Neural cell (in vitro differentiated cells): ENCODE measurements at regions not wholly inside any gene's neighbourhood (a gene's known extent, or its start where the extent isn't known, plus 50 kb on each side); places are given as distances from the start of the nearest gene placed in this dataset.

Experiments
- EP300 ChIP-seq: fragments of 450-650 bp; conservative IDR thresholded peaks from 2 replicates; pipeline ENCODE4 v1.6.1; 2014; ENCODE audit warnings: antibody characterized with exemption, mild to moderate bottlenecking, moderate library complexity; ENCODE audit not compliant: poor library complexity, severe bottlenecking
- EZH2 ChIP-seq: fragments of 200-600, 300-800 bp; shearing (Covaris generic), sonication (generic); IDR thresholded peaks from 2 replicates; pipeline ENCODE4 v1.6.1; 2014; ENCODE audit warnings: antibody characterized with exemption, low read length, borderline replicate concordance, mild to moderate bottlenecking; ENCODE audit not compliant: insufficient read depth, poor library complexity, severe bottlenecking
- MXI1 ChIP-seq: fragments of 450-650 bp; conservative IDR thresholded peaks from 2 replicates; pipeline ENCODE4 v1.6.1; 2014; ENCODE audit warnings: antibody characterized with exemption, mild to moderate bottlenecking; ENCODE audit not compliant: poor library complexity, severe bottlenecking
- POLR2AphosphoS5 ChIP-seq: IDR thresholded peaks from 2 replicates; pipeline ENCODE4 v1.6.1; 2012
- RAD21 ChIP-seq: fragments of 450-650 bp; conservative IDR thresholded peaks from 2 replicates; pipeline ENCODE4 v1.6.1; 2014; ENCODE audit warnings: antibody characterized with exemption, mild to moderate bottlenecking, moderate library complexity
- SMC3 ChIP-seq: fragments of 450-650 bp; conservative IDR thresholded peaks from 2 replicates; pipeline ENCODE4 v1.6.1; 2014; ENCODE audit warnings: antibody characterized with exemption, mild to moderate bottlenecking, moderate library complexity; ENCODE audit not compliant: poor library complexity
- TAF1 ChIP-seq: IDR thresholded peaks from 2 replicates; pipeline ENCODE4 v1.6.1; 2012; ENCODE audit warnings: low read depth
- TF ChIP-seq, protein P1 (sequence below): fragments of 450-650 bp; IDR thresholded peaks from 2 replicates; pipeline ENCODE4 v1.5.1; 2014; ENCODE audit warnings: antibody characterized with exemption, mild to moderate bottlenecking, moderate library complexity; ENCODE audit not compliant: poor library complexity, severe bottlenecking
- TF ChIP-seq, protein P2 (sequence below): IDR thresholded peaks from 2 replicates; pipeline ENCODE4 v1.6.1; 2012; ENCODE audit warnings: borderline replicate concordance

DNA sequence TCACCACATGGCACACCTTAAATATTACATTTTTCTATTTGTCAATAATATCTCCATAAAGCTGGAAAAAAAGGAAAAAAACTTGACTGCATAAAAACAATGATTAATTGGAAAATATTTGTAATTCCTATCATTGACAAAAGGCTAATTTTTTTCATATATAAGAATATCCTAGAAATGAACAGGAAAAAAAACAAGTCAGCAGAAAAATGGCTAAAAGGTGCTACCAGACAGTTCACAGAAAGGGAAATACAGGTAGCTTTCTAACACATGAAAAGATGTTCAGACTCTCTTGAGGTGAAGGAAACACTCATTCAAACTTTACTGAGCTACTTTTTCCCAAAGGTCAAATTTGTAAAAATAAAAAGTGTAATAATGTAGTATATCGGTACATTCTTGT, 104.1 kb upstream of the SCAF8 start:
- no peak for TF ChIP-seq EP300
- TF ChIP-seq EZH2 = no peak
- TF ChIP-seq, protein P1, sequence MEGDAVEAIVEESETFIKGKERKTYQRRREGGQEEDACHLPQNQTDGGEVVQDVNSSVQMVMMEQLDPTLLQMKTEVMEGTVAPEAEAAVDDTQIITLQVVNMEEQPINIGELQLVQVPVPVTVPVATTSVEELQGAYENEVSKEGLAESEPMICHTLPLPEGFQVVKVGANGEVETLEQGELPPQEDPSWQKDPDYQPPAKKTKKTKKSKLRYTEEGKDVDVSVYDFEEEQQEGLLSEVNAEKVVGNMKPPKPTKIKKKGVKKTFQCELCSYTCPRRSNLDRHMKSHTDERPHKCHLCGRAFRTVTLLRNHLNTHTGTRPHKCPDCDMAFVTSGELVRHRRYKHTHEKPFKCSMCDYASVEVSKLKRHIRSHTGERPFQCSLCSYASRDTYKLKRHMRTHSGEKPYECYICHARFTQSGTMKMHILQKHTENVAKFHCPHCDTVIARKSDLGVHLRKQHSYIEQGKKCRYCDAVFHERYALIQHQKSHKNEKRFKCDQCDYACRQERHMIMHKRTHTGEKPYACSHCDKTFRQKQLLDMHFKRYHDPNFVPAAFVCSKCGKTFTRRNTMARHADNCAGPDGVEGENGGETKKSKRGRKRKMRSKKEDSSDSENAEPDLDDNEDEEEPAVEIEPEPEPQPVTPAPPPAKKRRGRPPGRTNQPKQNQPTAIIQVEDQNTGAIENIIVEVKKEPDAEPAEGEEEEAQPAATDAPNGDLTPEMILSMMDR = no peak
- TF ChIP-seq MXI1 = no peak
- TF ChIP-seq RAD21 = no peak
- no peak for TF ChIP-seq POLR2AphosphoS5
- TF ChIP-seq, protein P2, sequence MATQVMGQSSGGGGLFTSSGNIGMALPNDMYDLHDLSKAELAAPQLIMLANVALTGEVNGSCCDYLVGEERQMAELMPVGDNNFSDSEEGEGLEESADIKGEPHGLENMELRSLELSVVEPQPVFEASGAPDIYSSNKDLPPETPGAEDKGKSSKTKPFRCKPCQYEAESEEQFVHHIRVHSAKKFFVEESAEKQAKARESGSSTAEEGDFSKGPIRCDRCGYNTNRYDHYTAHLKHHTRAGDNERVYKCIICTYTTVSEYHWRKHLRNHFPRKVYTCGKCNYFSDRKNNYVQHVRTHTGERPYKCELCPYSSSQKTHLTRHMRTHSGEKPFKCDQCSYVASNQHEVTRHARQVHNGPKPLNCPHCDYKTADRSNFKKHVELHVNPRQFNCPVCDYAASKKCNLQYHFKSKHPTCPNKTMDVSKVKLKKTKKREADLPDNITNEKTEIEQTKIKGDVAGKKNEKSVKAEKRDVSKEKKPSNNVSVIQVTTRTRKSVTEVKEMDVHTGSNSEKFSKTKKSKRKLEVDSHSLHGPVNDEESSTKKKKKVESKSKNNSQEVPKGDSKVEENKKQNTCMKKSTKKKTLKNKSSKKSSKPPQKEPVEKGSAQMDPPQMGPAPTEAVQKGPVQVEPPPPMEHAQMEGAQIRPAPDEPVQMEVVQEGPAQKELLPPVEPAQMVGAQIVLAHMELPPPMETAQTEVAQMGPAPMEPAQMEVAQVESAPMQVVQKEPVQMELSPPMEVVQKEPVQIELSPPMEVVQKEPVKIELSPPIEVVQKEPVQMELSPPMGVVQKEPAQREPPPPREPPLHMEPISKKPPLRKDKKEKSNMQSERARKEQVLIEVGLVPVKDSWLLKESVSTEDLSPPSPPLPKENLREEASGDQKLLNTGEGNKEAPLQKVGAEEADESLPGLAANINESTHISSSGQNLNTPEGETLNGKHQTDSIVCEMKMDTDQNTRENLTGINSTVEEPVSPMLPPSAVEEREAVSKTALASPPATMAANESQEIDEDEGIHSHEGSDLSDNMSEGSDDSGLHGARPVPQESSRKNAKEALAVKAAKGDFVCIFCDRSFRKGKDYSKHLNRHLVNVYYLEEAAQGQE = no peak
- no peak for TF ChIP-seq TAF1
- TF ChIP-seq SMC3 = no peak
